Ovary (tissue), 7 donors: ENCODE measurements at regions not wholly inside any gene's neighbourhood (a gene's known extent, or its start where the extent isn't known, plus 50 kb on each side); places are given as distances from the start of the nearest gene placed in this dataset.

Source experiments
- DNase-seq, 5 donors: peaks; one replicate each; pipeline ENCODE4 v3.0.0-alpha.2; 2019 to 2020
- H3K27ac ChIP-seq, 2 donors: fragments of 200-600 bp; one replicate each; pipeline versions ENCODE4 v1.5.1 to v1.8.0; 2019 to 2022
- H3K27me3 ChIP-seq: fragments of 200-600 bp; one replicate; pipeline ENCODE4 v1.8.0; 2022
- H3K36me3 ChIP-seq: fragments of 200-600 bp; sonication (generic); one replicate; pipeline ENCODE4 v1.5.1; 2019
- H3K4me1 ChIP-seq: one replicate; pipeline ENCODE4 v1.8.1; 2013; ENCODE audit warnings: mild to moderate bottlenecking, moderate library complexity; ENCODE audit not compliant: insufficient read depth
- H3K4me3 ChIP-seq: fragments of 200-600 bp; sonication (generic); one replicate; pipeline ENCODE4 v1.5.1; 2017
- H3K9me3 ChIP-seq, 2 donors: fragments of 200-600 bp in 1 of 2; sonication (generic) in 1 of 2; one replicate each; pipeline versions ENCODE4 v1.5.1 to v1.8.1; 2013 to 2019; ENCODE audit warnings: mild to moderate bottlenecking in 1 of 2, moderate library complexity in 1 of 2
- CTCF ChIP-seq, 3 donors: fragments of 450-650 bp in 2 of 3; fragments of 200-600 bp in 1 of 3; IDR thresholded peaks; one replicate each; pipeline versions ENCODE4 v1.5.1 to v1.8.0; 2016 to 2022; ENCODE audit warnings: antibody characterized with exemption in 3 of 3, mild to moderate bottlenecking in 1 of 3
- EP300 ChIP-seq: sonication (generic); formaldehyde crosslinking; IDR thresholded peaks from one replicate; pipeline ENCODE4 v1.6.1; 2017; ENCODE audit warnings: antibody characterized with exemption
- POLR2A ChIP-seq: fragments of 450-650 bp; IDR thresholded peaks from one replicate; pipeline ENCODE4 v1.6.1; 2017; ENCODE audit warnings: antibody characterized with exemption, mild to moderate bottlenecking, moderate library complexity
- WGBS, 3 donors: extraction: QIAGEN DNeasy Blood & Tissue Kit in 1 of 3; methylation state at CpG; one replicate each; pipeline versions ENCODE4 v1.1.5 to v1.1.7; 2013 to 2017; 5-methylcytosine and 5-hydroxymethylcytosine counted together
- intact Hi-C, 4 donors: fragments of 100-400 bp; cut with DNase I; formaldehyde crosslinking; loops; one replicate each; pipeline versions ENCODE4 v1.11.0 to v1.15.1; 2022 to 2023
- donor health status: DM: no; HTN: no; CAD: no; lungs with moderate emphysema.
- donor health status: DM: no; HTN: no; CAD: no.
- donor health status: Bipolar disorder and iron deficiency.
- donor health status: DM: no; HTN: no; CAD: no.
- donor health status: DM: yes; HTN: yes; CAD: no.

GRCh38 chr13:78485803-78486202, 117.5 kb downstream of the POU4F1 start:
- Histone ChIP-seq H3K36me3 (no peaks in the 10 kb centered on the region), H3K27ac (no peak overlapping the region), H3K4me3 (no peak overlapping the region), H3K9me3 (no peaks in the 10 kb centered on the region), H3K27me3 (no peaks in the 10 kb centered on the region), H3K4me1 (no peaks in the 10 kb centered on the region)
- TF ChIP-seq EP300 (no peak), CTCF (IDR thresholded peaks at IDR 0.05) (no peak), POLR2A (no peak)
- 65 to 79% (median 67%) methylated on average over 3 of the region's 3 CpGs for WGBS, 3 donors
- intact Hi-C loops: no loop called here
- no peak for DNase-seq

- Histone ChIP-seq H3K27ac (no peak overlapping the region), H3K27me3 (no peaks in the 10 kb centered on the region), H3K4me3 (no peak overlapping the region), H3K4me1 (no peaks in the 10 kb centered on the region), H3K36me3 (no peaks in the 10 kb centered on the region), H3K9me3 (no peaks in the 10 kb centered on the region)
- intact Hi-C loops: no loop called here
- DNase-seq: no peak
- 76 to 83% (median 81%) methylated on average over 1 of the region's 1 CpG for WGBS, 3 donors
- TF ChIP-seq EP300 (no peak), POLR2A (no peak), CTCF (IDR thresholded peaks at IDR 0.05) (no peak)
Observed at GRCh38 chr13:78478183-78478582, 125.2 kb downstream of the POU4F1 start.

- intact Hi-C loops: no loop called here
Observed at GRCh38 chr13:78476910-78477309, 126.4 kb downstream of the POU4F1 start.

GRCh38 chr13:78468621-78469020, 134.7 kb downstream of the POU4F1 start:
- H3K27ac ChIP-seq: no peak overlapping the region
- H3K4me1 ChIP-seq: no peaks in the 10 kb centered on the region
- WGBS, 3 donors: 67 to 76% (median 76%) methylated on average over 2 of the region's 2 CpGs
- TF ChIP-seq POLR2A (no peak), CTCF (IDR thresholded peaks at IDR 0.05) (no peak), EP300 (no peak)
- H3K36me3 ChIP-seq: no peaks in the 10 kb centered on the region
- H3K4me3 ChIP-seq: no peak overlapping the region
- no peaks in the 10 kb centered on the region for H3K9me3 ChIP-seq
- DNase-seq: no peak
- no peaks in the 10 kb centered on the region for H3K27me3 ChIP-seq
- intact Hi-C loops: no loop called here

More at GRCh38 chr13:78476910-78477309, 126.4 kb downstream of the POU4F1 start:
- Histone ChIP-seq H3K36me3 (no peaks in the 10 kb centered on the region), H3K27me3 (no peaks in the 10 kb centered on the region), H3K9me3 (no peaks in the 10 kb centered on the region), H3K27ac (no peak overlapping the region), H3K4me1 (no peaks in the 10 kb centered on the region), H3K4me3 (no peak overlapping the region)
- 32 to 48% (median 36%) methylated on average over 8 of the region's 8 CpGs for WGBS, 3 donors
- DNase-seq: no peak
- no peak for TF ChIP-seq POLR2A
- no peak for TF ChIP-seq EP300
- no peak for TF ChIP-seq CTCF (IDR thresholded peaks at IDR 0.05)

- H3K4me3 ChIP-seq: no peak overlapping the region
- 56 to 74% (median 65%) methylated on average over 1 of the region's 1 CpG for WGBS, 3 donors
- TF ChIP-seq CTCF (IDR thresholded peaks at IDR 0.05): no peak
- intact Hi-C loops: no loop called here
- DNase-seq: no peak
- H3K27ac ChIP-seq: no peak overlapping the region
- H3K27me3 ChIP-seq: no peaks in the 10 kb centered on the region
- H3K36me3 ChIP-seq: no peaks in the 10 kb centered on the region
- H3K4me1 ChIP-seq: no peaks in the 10 kb centered on the region
- H3K9me3 ChIP-seq: no peaks in the 10 kb centered on the region
Observed at GRCh38 chr13:78465250-78465649, 138.1 kb downstream of the POU4F1 start.
